ENCODE measurements at regions not wholly inside any gene's neighbourhood (a gene's known extent, or its start where the extent isn't known, plus 50 kb on each side); places are given as distances from the start of the nearest gene placed in this dataset.

- TF ChIP-seq, protein P1, sequence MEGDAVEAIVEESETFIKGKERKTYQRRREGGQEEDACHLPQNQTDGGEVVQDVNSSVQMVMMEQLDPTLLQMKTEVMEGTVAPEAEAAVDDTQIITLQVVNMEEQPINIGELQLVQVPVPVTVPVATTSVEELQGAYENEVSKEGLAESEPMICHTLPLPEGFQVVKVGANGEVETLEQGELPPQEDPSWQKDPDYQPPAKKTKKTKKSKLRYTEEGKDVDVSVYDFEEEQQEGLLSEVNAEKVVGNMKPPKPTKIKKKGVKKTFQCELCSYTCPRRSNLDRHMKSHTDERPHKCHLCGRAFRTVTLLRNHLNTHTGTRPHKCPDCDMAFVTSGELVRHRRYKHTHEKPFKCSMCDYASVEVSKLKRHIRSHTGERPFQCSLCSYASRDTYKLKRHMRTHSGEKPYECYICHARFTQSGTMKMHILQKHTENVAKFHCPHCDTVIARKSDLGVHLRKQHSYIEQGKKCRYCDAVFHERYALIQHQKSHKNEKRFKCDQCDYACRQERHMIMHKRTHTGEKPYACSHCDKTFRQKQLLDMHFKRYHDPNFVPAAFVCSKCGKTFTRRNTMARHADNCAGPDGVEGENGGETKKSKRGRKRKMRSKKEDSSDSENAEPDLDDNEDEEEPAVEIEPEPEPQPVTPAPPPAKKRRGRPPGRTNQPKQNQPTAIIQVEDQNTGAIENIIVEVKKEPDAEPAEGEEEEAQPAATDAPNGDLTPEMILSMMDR (IDR thresholded peaks at IDR 0.05; ENCODE audit: extremely low read depth in 1 of 2, insufficient read depth in 1 of 2, low read depth in 1 of 2, low read length in 2 of 2): no peak
- no peak for TF ChIP-seq POLR2A (IDR thresholded peaks at IDR 0.05; ENCODE audit: low read depth, low read length)
- TF ChIP-seq MAX (IDR thresholded peaks at IDR 0.05; ENCODE audit: insufficient read depth, insufficient read length): no peak
- TF ChIP-seq POLR2AphosphoS5 (IDR thresholded peaks at IDR 0.05; ENCODE audit: insufficient read depth, low read depth, low read length): no peak
- TF ChIP-seq MYC (IDR thresholded peaks at IDR 0.05; ENCODE audit: low read depth, low read length): no peak
- TF ChIP-seq EZH2 (IDR thresholded peaks at IDR 0.05; ENCODE audit: borderline replicate concordance, low read depth, low read length, severe bottlenecking): no peak
- no peak for TF ChIP-seq JUN (IDR thresholded peaks at IDR 0.05; ENCODE audit: borderline replicate concordance, insufficient read depth, insufficient read length, low read depth)
Measured at GRCh38 chr14:71165121-71166031, 258.1 kb downstream of the PCNX1 start.
